ENCODE measurements at regions not wholly inside any gene's neighbourhood (a gene's known extent, or its start where the extent isn't known, plus 50 kb on each side); places are given as distances from the start of the nearest gene placed in this dataset.

DNA sequence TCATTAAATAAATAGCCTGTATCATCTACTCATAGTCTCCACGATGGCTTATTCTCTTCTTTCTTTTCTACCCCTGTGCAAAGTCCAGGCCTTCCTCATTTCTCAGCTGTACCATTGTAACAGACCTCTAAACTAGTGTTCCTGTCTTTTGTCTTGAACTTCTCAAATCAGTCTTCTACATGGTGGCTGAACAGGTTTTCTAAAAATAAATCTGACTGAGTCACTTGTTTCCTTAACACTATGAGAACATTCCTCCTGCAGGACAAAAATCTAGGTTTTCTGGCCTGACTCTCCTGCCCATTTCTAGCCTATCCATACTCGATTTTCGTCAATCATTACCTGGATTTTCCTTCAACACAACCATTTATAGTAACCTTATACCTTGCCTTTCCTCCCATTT lies 1080.8 kb upstream of the TENM4 start:
- Histone ChIP-seq H3K4ac (ENCODE audit: low read depth in 1 of 2, low read length in 2 of 2) (no peak overlapping the region), H2BK5ac (ENCODE audit: low read depth, low read length, poor library complexity, severe bottlenecking) (no peak overlapping the region), H2AK5ac (ENCODE audit: low read length, severe bottlenecking) (no peak overlapping the region), H4K91ac (ENCODE audit: low read length) (no peak overlapping the region), H3K36me3 (ENCODE audit: control insufficient read depth in 1 of 2, insufficient read depth in 2 of 2, low read depth in 1 of 2, low read length in 2 of 2) (no peaks in the 10 kb centered on the region), H2BK120ac (ENCODE audit: low read depth, low read length) (no peak overlapping the region), H3K23ac (ENCODE audit: low read length in 2 of 2) (no peak overlapping the region), H3K79me1 (replicated peaks; ENCODE audit: low read length, poor library complexity, severe bottlenecking) (no peaks in the 10 kb centered on the region), H3K4me3 (ENCODE audit: insufficient read depth in 1 of 2, low read depth in 1 of 2, low read length in 2 of 2) (no peak overlapping the region), H3K4me1 (ENCODE audit: control insufficient read depth, insufficient read depth, low read depth, low read length) (no peaks in the 10 kb centered on the region), H2BK15ac (ENCODE audit: low read depth, poor library complexity, severe bottlenecking) (no peak overlapping the region), H3K9ac (ENCODE audit: low read length) (no peak overlapping the region), H4K8ac (ENCODE audit: low read length) (no peak overlapping the region), H3K14ac (ENCODE audit: low read length in 2 of 2) (no peak overlapping the region), H3K4me2 (ENCODE audit: low read length, poor library complexity, severe bottlenecking) (no peak overlapping the region), H3K9me3 (ENCODE audit: control insufficient read depth, low read length) (peaks cover 5% of the 10 kb centered on the region), H3K27ac (ENCODE audit: low read length, poor library complexity, severe bottlenecking) (no peak overlapping the region), H2BK12ac (ENCODE audit: low read length in 2 of 2) (no peak overlapping the region), H3K27me3 (ENCODE audit: control insufficient read depth in 1 of 2, insufficient read depth in 1 of 2, low read length in 2 of 2) (no peaks in the 10 kb centered on the region), H2AFZ (ENCODE audit: low read depth, low read length) (no peak overlapping the region), H3K18ac (ENCODE audit: low read depth in 1 of 2, low read length in 2 of 2) (no peak overlapping the region)
- no peak for DNase-seq
- 96% methylated on average over 3 of the region's 3 CpGs for WGBS

DNA sequence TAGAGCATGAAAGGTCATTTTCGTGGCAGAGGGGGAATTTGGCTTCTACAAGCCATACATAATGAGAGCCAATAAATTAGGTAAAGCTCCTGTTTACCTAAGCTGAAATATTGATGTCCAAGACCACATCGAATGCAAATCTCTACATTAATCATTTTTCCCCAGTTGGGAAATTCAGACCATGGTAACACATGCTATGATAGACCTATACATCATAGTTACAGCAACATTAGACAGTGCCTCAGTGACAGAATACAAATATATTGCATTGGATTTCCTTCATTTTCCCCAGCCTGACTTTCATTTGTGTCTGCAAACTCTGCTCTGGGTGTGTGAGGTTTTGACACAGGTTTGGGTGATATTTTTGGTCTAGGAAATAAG lies 1079.7 kb upstream of the TENM4 start:
- Histone ChIP-seq H2AFZ (ENCODE audit: low read depth, low read length) (no peak overlapping the region), H4K91ac (ENCODE audit: low read length) (no peak overlapping the region), H3K18ac (ENCODE audit: low read depth in 1 of 2, low read length in 2 of 2) (no peak overlapping the region), H2BK15ac (ENCODE audit: low read depth, poor library complexity, severe bottlenecking) (no peak overlapping the region), H2BK120ac (ENCODE audit: low read depth, low read length) (no peak overlapping the region), H3K27me3 (ENCODE audit: control insufficient read depth in 1 of 2, insufficient read depth in 1 of 2, low read length in 2 of 2) (no peaks in the 10 kb centered on the region), H3K27ac (ENCODE audit: low read length, poor library complexity, severe bottlenecking) (no peak overlapping the region), H3K23ac (ENCODE audit: low read length in 2 of 2) (no peak overlapping the region), H3K36me3 (ENCODE audit: control insufficient read depth in 1 of 2, insufficient read depth in 2 of 2, low read depth in 1 of 2, low read length in 2 of 2) (no peaks in the 10 kb centered on the region), H3K4ac (ENCODE audit: low read depth in 1 of 2, low read length in 2 of 2) (no peak overlapping the region), H3K4me3 (ENCODE audit: insufficient read depth in 1 of 2, low read depth in 1 of 2, low read length in 2 of 2) (no peak overlapping the region), H3K9me3 (ENCODE audit: control insufficient read depth, low read length) (peaks cover 6% of the 10 kb centered on the region), H3K79me1 (replicated peaks; ENCODE audit: low read length, poor library complexity, severe bottlenecking) (no peaks in the 10 kb centered on the region), H2AK5ac (ENCODE audit: low read length, severe bottlenecking) (no peak overlapping the region), H3K4me2 (ENCODE audit: low read length, poor library complexity, severe bottlenecking) (no peak overlapping the region), H3K9ac (ENCODE audit: low read length) (no peak overlapping the region), H3K4me1 (ENCODE audit: control insufficient read depth, insufficient read depth, low read depth, low read length) (no peaks in the 10 kb centered on the region), H4K8ac (ENCODE audit: low read length) (no peak overlapping the region), H2BK12ac (ENCODE audit: low read length in 2 of 2) (no peak overlapping the region), H3K14ac (ENCODE audit: low read length in 2 of 2) (no peak overlapping the region), H2BK5ac (ENCODE audit: low read depth, low read length, poor library complexity, severe bottlenecking) (no peak overlapping the region)
- DNase-seq: no peak
- WGBS: 69% methylated on average over 1 of the region's 2 CpGs

DNA sequence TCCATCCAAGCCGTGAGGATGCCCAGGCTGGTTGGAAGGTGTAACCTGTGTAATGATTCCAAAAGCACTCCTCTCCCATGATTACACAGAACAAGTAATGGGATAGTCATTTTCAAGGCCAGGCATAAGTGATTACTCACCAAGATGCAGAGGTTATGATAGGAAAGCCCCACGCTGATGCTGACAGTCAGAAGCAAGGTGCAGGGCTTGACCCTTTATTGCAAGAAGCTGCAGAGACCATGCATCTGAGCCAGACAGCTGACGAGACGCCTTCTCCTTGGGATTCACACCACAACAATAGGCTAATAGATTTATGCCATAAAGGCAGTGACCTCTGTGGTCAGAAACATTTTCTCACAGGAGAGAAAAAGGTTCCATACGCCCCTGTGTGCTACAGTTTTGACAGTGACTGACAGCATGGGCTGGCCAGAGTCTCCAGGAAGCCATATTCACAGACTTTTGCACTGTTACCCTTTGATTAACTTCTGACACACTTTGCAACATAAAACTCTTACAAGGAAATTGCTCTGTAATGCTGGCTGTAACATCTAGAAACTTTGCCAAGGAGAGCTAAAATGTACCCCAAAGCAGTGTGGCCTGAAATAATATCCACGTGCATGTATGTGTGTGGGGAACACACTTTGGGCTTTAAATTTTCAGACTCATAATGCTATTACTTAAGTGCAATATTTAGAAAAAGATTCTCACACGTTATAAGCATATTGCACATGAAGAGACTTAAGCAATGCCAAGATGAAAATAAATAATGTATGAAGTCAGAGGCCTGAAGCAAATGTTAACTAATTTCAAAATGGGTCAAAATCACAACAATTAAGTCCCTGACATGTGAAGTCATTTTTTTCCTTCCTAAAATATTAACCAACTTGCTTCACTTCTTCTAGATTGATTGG lies 1079.0 kb upstream of the TENM4 start:
- H3K9me3 ChIP-seq (ENCODE audit: control insufficient read depth, low read length): peaks cover 8% of the 10 kb centered on the region
- H2BK12ac ChIP-seq (ENCODE audit: low read length in 2 of 2): no peak overlapping the region
- no peak overlapping the region for H3K4ac ChIP-seq (ENCODE audit: low read depth in 1 of 2, low read length in 2 of 2)
- no peaks in the 10 kb centered on the region for H3K4me1 ChIP-seq (ENCODE audit: control insufficient read depth, insufficient read depth, low read depth, low read length)
- H3K23ac ChIP-seq (ENCODE audit: low read length in 2 of 2): no peak overlapping the region
- H3K79me1 ChIP-seq (replicated peaks; ENCODE audit: low read length, poor library complexity, severe bottlenecking): no peaks in the 10 kb centered on the region
- no peak overlapping the region for H3K4me2 ChIP-seq (ENCODE audit: low read length, poor library complexity, severe bottlenecking)
- H2BK15ac ChIP-seq (ENCODE audit: low read depth, poor library complexity, severe bottlenecking): no peak overlapping the region
- 75% methylated on average over 5 of the region's 7 CpGs for WGBS
- H4K91ac ChIP-seq (ENCODE audit: low read length): no peak overlapping the region
- H3K36me3 ChIP-seq (ENCODE audit: control insufficient read depth in 1 of 2, insufficient read depth in 2 of 2, low read depth in 1 of 2, low read length in 2 of 2): no peaks in the 10 kb centered on the region
- no peaks in the 10 kb centered on the region for H3K27me3 ChIP-seq (ENCODE audit: control insufficient read depth in 1 of 2, insufficient read depth in 1 of 2, low read length in 2 of 2)
- no peak overlapping the region for H2BK120ac ChIP-seq (ENCODE audit: low read depth, low read length)
- H3K9ac ChIP-seq (ENCODE audit: low read length): no peak overlapping the region
- H2AFZ ChIP-seq (ENCODE audit: low read depth, low read length): no peak overlapping the region
- DNase-seq: no peak
- no peak overlapping the region for H2BK5ac ChIP-seq (ENCODE audit: low read depth, low read length, poor library complexity, severe bottlenecking)
- H3K27ac ChIP-seq (ENCODE audit: low read length, poor library complexity, severe bottlenecking): no peak overlapping the region
- no peak overlapping the region for H2AK5ac ChIP-seq (ENCODE audit: low read length, severe bottlenecking)
- no peak overlapping the region for H4K8ac ChIP-seq (ENCODE audit: low read length)
- H3K18ac ChIP-seq (ENCODE audit: low read depth in 1 of 2, low read length in 2 of 2): no peak overlapping the region
- no peak overlapping the region for H3K14ac ChIP-seq (ENCODE audit: low read length in 2 of 2)
- H3K4me3 ChIP-seq (ENCODE audit: insufficient read depth in 1 of 2, low read depth in 1 of 2, low read length in 2 of 2): no peak overlapping the region

DNA sequence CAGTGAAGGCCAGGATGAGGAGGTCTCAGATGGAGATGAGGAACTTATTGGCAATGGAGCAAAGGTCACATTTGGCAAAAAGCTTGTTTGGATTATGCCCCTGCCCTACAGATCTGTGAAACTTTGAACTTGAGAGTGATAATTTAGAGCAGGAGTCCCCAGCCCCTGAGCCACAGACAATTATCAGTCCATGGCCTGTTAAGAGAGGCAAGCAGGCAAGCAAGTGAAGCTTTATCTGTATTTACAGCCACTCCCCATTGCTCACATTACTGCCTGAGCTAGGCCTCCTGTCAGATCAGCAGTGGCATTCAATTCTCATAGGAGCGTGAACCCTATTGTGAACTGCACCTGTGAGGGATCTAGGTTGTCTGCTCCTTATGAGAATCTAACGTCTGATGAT lies 1076.9 kb upstream of the TENM4 start:
- no peak overlapping the region for H3K14ac ChIP-seq (ENCODE audit: low read length in 2 of 2)
- peaks cover 8% of the 10 kb centered on the region for H3K9me3 ChIP-seq (ENCODE audit: control insufficient read depth, low read length)
- H2AFZ ChIP-seq (ENCODE audit: low read depth, low read length): no peak overlapping the region
- no peaks in the 10 kb centered on the region for H3K79me1 ChIP-seq (replicated peaks; ENCODE audit: low read length, poor library complexity, severe bottlenecking)
- no peak overlapping the region for H4K91ac ChIP-seq (ENCODE audit: low read length)
- no peaks in the 10 kb centered on the region for H3K4me1 ChIP-seq (ENCODE audit: control insufficient read depth, insufficient read depth, low read depth, low read length)
- H3K27ac ChIP-seq (ENCODE audit: low read length, poor library complexity, severe bottlenecking): no peak overlapping the region
- H3K36me3 ChIP-seq (ENCODE audit: control insufficient read depth in 1 of 2, insufficient read depth in 2 of 2, low read depth in 1 of 2, low read length in 2 of 2): no peaks in the 10 kb centered on the region
- no peak overlapping the region for H2AK5ac ChIP-seq (ENCODE audit: low read length, severe bottlenecking)
- H3K4ac ChIP-seq (ENCODE audit: low read depth in 1 of 2, low read length in 2 of 2): no peak overlapping the region
- H3K18ac ChIP-seq (ENCODE audit: low read depth in 1 of 2, low read length in 2 of 2): no peak overlapping the region
- H3K4me2 ChIP-seq (ENCODE audit: low read length, poor library complexity, severe bottlenecking): no peak overlapping the region
- DNase-seq: no peak
- no peak overlapping the region for H2BK120ac ChIP-seq (ENCODE audit: low read depth, low read length)
- no peaks in the 10 kb centered on the region for H3K27me3 ChIP-seq (ENCODE audit: control insufficient read depth in 1 of 2, insufficient read depth in 1 of 2, low read length in 2 of 2)
- no peak overlapping the region for H3K4me3 ChIP-seq (ENCODE audit: insufficient read depth in 1 of 2, low read depth in 1 of 2, low read length in 2 of 2)
- 97% methylated on average over 2 of the region's 2 CpGs for WGBS
- H2BK5ac ChIP-seq (ENCODE audit: low read depth, low read length, poor library complexity, severe bottlenecking): no peak overlapping the region
- H2BK12ac ChIP-seq (ENCODE audit: low read length in 2 of 2): no peak overlapping the region
- no peak overlapping the region for H3K23ac ChIP-seq (ENCODE audit: low read length in 2 of 2)
- H4K8ac ChIP-seq (ENCODE audit: low read length): no peak overlapping the region
- H3K9ac ChIP-seq (ENCODE audit: low read length): no peak overlapping the region
- H2BK15ac ChIP-seq (ENCODE audit: low read depth, poor library complexity, severe bottlenecking): no peak overlapping the region
